Fibroblast of lung (primary cell): ENCODE measurements at regions not wholly inside any gene's neighbourhood (a gene's known extent, or its start where the extent isn't known, plus 50 kb on each side); places are given as distances from the start of the nearest gene placed in this dataset.

Experiments
- CTCF ChIP-seq, 2 donors: IDR thresholded peaks in 1 of 2; conservative IDR thresholded peaks in 1 of 2; 1 replicate in 1 of 2; 2 replicates in 1 of 2; pipeline ENCODE4 v1.5.1; 2011 to 2012; ENCODE audit warnings: low read length in 2 of 2, control low read depth in 1 of 2, inconsistent platforms in 1 of 2, low read depth in 1 of 2, mild to moderate bottlenecking in 1 of 2
- EZH2 ChIP-seq: IDR thresholded peaks from 2 replicates; pipeline ENCODE4 v1.5.1; 2012; ENCODE audit warnings: low read length, control low read depth, mild to moderate bottlenecking; ENCODE audit errors: missing control alignments

GRCh38 chr6:74764486-74764885 lies 441.4 kb downstream of the COL12A1 start:
- TF ChIP-seq CTCF (conservative IDR thresholded peaks at IDR 0.05 in 1 of 2, IDR thresholded peaks at IDR 0.05 in 1 of 2; ENCODE audit: low read depth in 1 of 2, low read length in 2 of 2) = no peak
- TF ChIP-seq EZH2 = no peak
